ENCODE measurements at regions not wholly inside any gene's neighbourhood (a gene's known extent, or its start where the extent isn't known, plus 50 kb on each side); places are given as distances from the start of the nearest gene placed in this dataset.

DNA sequence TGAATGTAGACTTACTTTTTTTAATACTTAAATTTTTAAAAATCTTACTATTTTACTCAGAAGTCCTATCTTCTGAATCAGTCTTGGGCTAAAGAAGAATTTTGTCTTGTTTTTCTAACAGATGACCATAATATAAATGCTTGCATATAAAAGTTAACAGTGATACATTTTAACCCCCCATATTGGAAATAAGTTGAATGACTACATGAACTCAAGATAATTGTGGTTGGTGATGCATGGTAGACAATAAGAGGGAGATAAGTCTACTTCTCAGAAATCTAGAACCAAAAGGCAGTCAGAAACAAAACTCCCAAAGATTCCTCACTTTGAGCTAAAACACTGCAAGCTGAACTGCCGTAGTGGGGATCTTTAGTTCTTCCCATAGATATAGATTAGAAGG lies 868.4 kb upstream of the SOX9 start:
- no peak for DNase-seq (ENCODE audit: low read depth)

- no peak for DNase-seq (ENCODE audit: low read depth)
These were observed 863.7 kb upstream of the SOX9 start for GRCh38 chr17:71257096-71257495.

- peak; percentile 52 for DNase-seq (ENCODE audit: low read depth)
These were observed 860.4 kb upstream of the SOX9 start for GRCh38 chr17:71260366-71260940.

- DNase-seq (ENCODE audit: low read depth), result no peak
These were observed 858.2 kb upstream of the SOX9 start for GRCh38 chr17:71262586-71262985.

DNA sequence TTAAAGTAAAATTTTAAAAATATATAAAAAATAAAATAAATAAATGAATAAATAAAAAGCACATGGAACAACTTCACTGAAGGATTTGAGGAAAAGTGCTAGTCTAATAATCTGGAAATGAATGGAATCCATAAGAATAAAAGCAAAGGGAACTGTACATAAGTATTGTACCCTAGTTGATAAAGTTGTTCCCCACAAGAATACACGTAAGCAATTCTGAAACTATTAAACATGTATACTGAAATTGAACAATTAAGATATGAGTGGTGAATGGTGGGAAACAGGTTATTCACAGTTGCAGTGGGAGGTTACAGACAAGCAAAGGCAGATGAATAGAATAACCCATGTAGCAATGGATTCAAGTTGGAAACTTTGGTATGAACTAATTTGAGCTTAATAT lies 853.2 kb upstream of the SOX9 start:
- no peak for DNase-seq (ENCODE audit: low read depth)

GRCh38 chr17:71269201-71269600 lies 851.6 kb upstream of the SOX9 start:
- DNase-seq (ENCODE audit: low read depth), result no peak

DNA sequence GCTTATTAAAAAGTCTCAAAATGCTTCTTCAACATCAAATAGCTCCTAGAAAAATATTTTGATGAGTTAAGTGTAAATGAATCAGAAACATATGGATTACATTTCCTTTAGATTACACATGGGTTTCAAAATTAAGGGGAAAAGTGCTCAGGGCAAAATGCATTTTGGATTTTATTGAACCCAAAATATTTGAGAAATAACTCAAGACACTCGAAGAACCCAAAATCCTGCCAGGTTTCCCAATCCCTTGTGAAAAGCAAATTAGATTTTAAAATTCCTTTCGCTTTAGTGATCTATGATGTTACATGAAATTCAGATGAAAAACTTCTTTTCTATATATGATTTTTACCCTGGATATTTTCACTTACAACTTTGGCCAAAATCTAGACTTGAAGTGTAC lies 847.4 kb upstream of the SOX9 start:
- DNase-seq (ENCODE audit: low read depth), result no peak

DNA sequence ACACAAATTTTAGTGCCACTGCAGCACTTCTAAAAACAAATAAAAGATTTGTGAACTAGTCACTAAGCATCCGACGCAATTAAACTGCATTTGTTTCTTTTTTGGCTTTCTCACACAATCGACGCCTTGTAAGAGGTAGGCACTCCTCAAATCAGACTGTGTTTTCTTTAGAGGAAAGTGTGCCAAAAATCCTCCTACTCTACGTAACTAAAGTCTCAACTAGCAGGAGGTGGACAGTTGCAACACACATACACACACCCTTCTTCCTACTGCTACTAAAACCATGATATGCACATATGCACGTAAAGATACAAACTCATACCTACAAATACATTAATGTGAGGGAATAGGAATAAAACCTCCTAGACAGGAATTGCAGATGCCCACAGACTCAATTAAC lies 844.7 kb upstream of the SOX9 start:
- DNase-seq (ENCODE audit: low read depth), result no peak

- no peak for DNase-seq (ENCODE audit: low read depth)
These were observed 837.3 kb upstream of the SOX9 start for GRCh38 chr17:71283486-71283885.

DNA sequence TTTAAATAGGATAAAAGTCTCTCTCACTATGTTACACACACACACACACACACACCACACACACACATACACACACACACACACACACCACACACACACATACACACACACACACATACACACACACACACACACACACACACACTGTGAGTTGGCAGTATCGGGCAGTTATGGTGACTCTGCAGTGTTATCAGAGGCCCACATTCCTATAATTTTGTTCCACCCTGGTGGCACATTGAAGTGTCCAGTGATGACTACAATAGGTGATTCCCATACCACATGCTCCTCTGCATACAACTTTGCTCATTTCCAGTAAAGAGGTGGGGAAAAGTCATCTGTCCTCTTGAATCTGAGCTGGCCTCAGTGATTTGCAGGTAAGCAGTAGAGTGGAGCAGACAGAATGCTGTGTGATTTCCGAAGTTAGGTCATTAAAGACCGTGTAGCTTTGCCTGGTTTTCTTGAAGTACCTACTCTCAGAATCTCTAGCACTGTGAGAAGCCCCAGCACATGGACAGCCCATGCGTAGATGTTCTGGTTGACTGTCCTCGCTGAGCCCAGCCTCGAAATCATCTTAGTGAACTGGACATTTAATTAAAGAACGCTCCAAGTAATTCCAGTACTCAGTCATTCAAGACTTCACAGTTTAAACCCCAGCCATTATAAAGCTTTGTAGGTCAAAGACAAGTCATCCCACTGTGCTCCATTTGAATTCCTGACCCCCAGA lies 836.6 kb upstream of the SOX9 start:
- no peak for DNase-seq (ENCODE audit: low read depth)

DNA sequence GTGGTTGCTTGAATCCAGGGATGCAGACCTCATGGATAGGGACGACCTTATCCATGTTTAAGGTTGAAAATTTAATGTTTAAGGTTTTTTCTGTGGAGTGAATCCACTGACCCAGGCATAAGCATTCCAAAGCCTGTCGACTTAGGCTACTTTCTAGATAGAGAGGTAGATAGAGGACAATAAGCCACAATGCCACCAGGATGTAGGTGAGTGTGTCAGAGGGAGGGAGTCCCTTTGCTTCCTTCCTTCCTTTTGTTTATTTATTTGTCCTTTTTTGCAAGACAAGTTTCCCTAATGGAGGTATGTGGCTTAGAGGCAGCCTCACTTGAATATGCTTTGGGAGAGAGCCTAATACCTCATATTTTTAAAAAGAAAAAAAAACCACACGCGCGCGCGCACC lies 834.2 kb upstream of the SOX9 start:
- DNase-seq (ENCODE audit: low read depth), result no peak

GRCh38 chr17:71287071-71287823 lies 833.6 kb upstream of the SOX9 start:
- no peak for DNase-seq (ENCODE audit: low read depth)

GRCh38 chr17:71292006-71292405 lies 828.8 kb upstream of the SOX9 start:
- DNase-seq (ENCODE audit: low read depth), result no peak

DNA sequence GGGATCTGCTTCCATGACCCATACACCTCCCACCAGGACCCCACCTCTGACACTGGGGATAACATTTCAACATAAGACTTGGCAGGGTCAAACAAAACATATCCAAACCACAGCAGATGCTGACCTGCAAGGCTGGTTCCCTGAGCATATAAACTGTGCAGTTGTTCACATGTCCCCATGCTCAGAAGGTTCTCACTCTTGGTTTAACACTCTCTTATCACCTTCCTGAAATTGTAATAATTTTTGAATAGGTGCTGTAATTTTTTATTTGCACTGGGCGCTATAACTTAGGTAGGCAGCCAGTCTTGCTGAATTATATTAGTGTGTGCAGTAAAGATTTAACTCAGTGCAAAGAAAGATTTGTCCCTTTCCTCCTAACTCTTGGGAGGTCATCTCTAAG lies 824.8 kb upstream of the SOX9 start:
- DNase-seq (ENCODE audit: low read depth), result no peak

GRCh38 chr17:71301063-71301462 lies 819.8 kb upstream of the SOX9 start:
- DNase-seq (ENCODE audit: low read depth), result no peak

- DNase-seq (ENCODE audit: low read depth), result peak; percentile 44
These were observed 817.9 kb upstream of the SOX9 start for GRCh38 chr17:71302721-71303549.

GRCh38 chr17:71304498-71305158 lies 816.2 kb upstream of the SOX9 start:
- peak; percentile 39 for DNase-seq (ENCODE audit: low read depth)

GRCh38 chr17:71313866-71314265 lies 807.0 kb upstream of the SOX9 start:
- DNase-seq (ENCODE audit: low read depth), result no peak

- no peak for DNase-seq (ENCODE audit: low read depth)
These were observed 805.3 kb upstream of the SOX9 start for GRCh38 chr17:71315568-71315967.

GRCh38 chr17:71316176-71316897 lies 804.5 kb upstream of the SOX9 start:
- no peak for DNase-seq (ENCODE audit: low read depth)

Measured in HT1080 (cell line).